Tibial nerve (tissue), 4 donors: ENCODE measurements at regions not wholly inside any gene's neighbourhood (a gene's known extent, or its start where the extent isn't known, plus 50 kb on each side); places are given as distances from the start of the nearest gene placed in this dataset.
"Not testable (repeated sequence)": the region's sequence is repeated elsewhere in the genome, so short reads cannot be mapped to it uniquely, and the experiment has no call there.

Source experiments
- DNase-seq, 2 donors: peaks; one replicate each; pipeline ENCODE4 v3.0.0-alpha.2; 2019; ENCODE audit warnings: low spot score in 2 of 2
- H3K27ac ChIP-seq, 4 donors: fragments of 200-600 bp; sonication (generic) in 3 of 4; one replicate each; pipeline ENCODE4 v1.5.1; 2017 to 2019; ENCODE audit warnings: mild to moderate bottlenecking in 1 of 4
- H3K27me3 ChIP-seq, 2 donors: fragments of 200-600 bp; sonication (generic) in 1 of 2; one replicate each; pipeline versions ENCODE4 v1.5.1 to v1.6.0; 2017 to 2019
- H3K36me3 ChIP-seq, 3 donors: fragments of 200-600 bp; sonication (generic); one replicate each; pipeline ENCODE4 v1.5.1; 2018 to 2019
- H3K4me1 ChIP-seq, 4 donors: fragments of 200-600 bp; sonication (generic) in 3 of 4; one replicate each; pipeline ENCODE4 v1.5.1; 2017 to 2019
- H3K4me3 ChIP-seq, 4 donors: fragments of 200-600 bp; sonication (generic) in 3 of 4; one replicate each; pipeline ENCODE4 v1.5.1; 2017 to 2019; ENCODE audit warnings: mild to moderate bottlenecking in 1 of 4, moderate library complexity in 1 of 4
- H3K9me3 ChIP-seq, 4 donors: fragments of 200-600 bp; sonication (generic) in 3 of 4; one replicate each; pipeline ENCODE4 v1.5.1; 2017 to 2019
- EP300 ChIP-seq, 2 donors: sonication (generic); formaldehyde crosslinking; IDR thresholded peaks; one replicate each; pipeline ENCODE4 v1.6.1; 2017; ENCODE audit warnings: antibody characterized with exemption in 2 of 2, mild to moderate bottlenecking in 1 of 2
- POLR2A ChIP-seq, 2 donors: fragments of 450-650 bp; IDR thresholded peaks; one replicate each; pipeline ENCODE4 v1.6.1; 2017; ENCODE audit warnings: antibody characterized with exemption in 2 of 2, mild to moderate bottlenecking in 2 of 2, moderate library complexity in 2 of 2
- WGBS, 2 donors: methylation state at CpG; one replicate each; pipeline ENCODE4 v1.1.5; 2018; 5-methylcytosine and 5-hydroxymethylcytosine counted together
- TF ChIP-seq, protein P1 (sequence below), 5 experiments: fragments of 200-600 bp in 3 of 5; fragments of 450-650 bp in 2 of 5; sonication (generic) in 3 of 5; IDR thresholded peaks; one replicate each; pipeline ENCODE4 v1.5.1; 2016 to 2019; ENCODE audit warnings: antibody characterized with exemption in 5 of 5, mild to moderate bottlenecking in 3 of 5, moderate library complexity in 2 of 5

DNA sequence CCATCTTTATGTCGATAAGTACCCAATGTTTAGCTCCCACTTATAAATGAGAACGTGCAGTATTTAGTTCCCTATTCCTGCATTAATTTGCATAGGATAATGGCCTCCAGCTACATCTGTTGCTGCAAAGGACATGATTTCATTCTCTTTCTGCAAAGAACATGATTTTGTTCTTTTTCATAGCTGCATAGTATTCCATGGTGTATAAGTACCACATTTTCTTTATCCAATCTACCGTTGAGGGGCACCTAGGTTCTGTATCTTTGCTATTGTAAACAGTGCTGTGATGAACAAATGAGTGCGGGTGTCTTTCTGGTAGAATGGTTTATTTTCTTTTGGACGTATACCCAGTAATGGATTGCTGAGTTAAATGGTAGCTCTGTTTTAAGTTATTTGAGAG lies 63.0 kb downstream of the HLX start:
- 93 to 96% methylated on average over 5 of the region's 5 CpGs for WGBS, 2 donors
- H3K36me3 ChIP-seq: no peaks in the 10 kb centered on the region
- H3K4me3 ChIP-seq: no peak overlapping the region
- no peak overlapping the region for H3K27ac ChIP-seq
- no peaks in the 10 kb centered on the region for H3K27me3 ChIP-seq
- H3K4me1 ChIP-seq: no peaks in the 10 kb centered on the region
- H3K9me3 ChIP-seq: no peaks in the 10 kb centered on the region
- no peak for TF ChIP-seq EP300 (IDR thresholded peaks at IDR 0.05)
- TF ChIP-seq POLR2A (IDR thresholded peaks at IDR 0.05): no peak
- TF ChIP-seq, protein P1, sequence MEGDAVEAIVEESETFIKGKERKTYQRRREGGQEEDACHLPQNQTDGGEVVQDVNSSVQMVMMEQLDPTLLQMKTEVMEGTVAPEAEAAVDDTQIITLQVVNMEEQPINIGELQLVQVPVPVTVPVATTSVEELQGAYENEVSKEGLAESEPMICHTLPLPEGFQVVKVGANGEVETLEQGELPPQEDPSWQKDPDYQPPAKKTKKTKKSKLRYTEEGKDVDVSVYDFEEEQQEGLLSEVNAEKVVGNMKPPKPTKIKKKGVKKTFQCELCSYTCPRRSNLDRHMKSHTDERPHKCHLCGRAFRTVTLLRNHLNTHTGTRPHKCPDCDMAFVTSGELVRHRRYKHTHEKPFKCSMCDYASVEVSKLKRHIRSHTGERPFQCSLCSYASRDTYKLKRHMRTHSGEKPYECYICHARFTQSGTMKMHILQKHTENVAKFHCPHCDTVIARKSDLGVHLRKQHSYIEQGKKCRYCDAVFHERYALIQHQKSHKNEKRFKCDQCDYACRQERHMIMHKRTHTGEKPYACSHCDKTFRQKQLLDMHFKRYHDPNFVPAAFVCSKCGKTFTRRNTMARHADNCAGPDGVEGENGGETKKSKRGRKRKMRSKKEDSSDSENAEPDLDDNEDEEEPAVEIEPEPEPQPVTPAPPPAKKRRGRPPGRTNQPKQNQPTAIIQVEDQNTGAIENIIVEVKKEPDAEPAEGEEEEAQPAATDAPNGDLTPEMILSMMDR (IDR thresholded peaks at IDR 0.05): no peak
- no peak for DNase-seq

DNA sequence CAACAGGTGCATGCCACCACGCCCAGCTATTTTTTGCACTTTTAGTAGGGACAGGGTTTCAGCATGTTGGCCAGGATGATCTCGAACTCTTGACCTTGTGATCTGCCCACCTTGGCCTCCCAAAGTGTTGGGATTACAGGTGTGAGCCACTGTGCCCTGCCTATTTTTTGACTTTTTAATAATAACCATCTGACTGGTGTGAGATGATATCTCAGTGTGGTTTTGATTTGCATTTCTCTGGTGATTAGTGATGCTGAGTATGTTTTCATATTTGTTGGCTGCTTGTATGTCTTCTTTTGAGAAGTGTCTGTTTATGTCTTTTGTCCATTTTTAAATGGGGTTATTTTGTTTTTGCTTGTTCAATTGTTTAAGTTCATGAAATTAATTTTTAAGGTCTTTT lies 63.7 kb downstream of the HLX start:
- not testable (repeated sequence) for H3K27me3 ChIP-seq, H3K4me1 ChIP-seq, H3K36me3 ChIP-seq, DNase-seq, H3K27ac ChIP-seq, H3K9me3 ChIP-seq, H3K4me3 ChIP-seq
- WGBS, 2 donors: 89% methylated on average over 2 of the region's 2 CpGs

DNA sequence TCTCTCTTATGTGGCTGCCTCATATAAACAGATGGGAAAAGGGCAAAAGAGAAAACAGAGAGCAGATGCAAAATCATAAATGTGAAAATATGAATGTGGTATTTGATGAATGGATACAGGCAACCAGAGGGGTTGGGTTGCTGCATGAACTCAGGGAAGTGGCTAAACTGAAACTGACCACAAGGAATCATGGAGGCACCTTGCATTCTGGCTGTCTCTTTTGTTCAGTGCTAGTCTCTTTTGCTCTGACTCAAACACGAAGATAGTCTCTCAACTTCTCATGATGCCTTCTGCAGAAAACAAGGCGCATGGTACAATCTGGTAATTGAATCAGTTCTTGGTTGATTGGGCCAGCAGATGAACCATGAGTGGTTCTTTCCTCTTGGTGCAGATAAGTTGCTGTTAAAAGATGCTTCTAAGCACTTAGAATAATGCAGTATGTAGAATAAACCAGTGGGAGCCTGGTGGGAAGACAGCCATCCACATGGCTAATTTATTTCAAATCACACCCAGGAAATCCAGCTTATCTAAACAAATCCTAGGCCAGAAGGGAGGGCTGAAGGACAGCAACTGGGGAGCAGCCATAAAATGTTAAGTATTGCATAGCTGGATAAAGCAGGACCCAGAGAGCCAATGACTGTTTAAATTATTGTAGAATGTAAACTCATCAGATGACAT lies 64.2 kb downstream of the HLX start:
- no peaks in the 10 kb centered on the region for H3K9me3 ChIP-seq
- H3K27ac ChIP-seq: no peak overlapping the region
- H3K4me1 ChIP-seq: no peaks in the 10 kb centered on the region
- WGBS, 2 donors: 35 to 54% methylated on average over 2 of the region's 2 CpGs
- TF ChIP-seq, protein P1 (IDR thresholded peaks at IDR 0.05): no peak
- TF ChIP-seq POLR2A (IDR thresholded peaks at IDR 0.05): no peak
- no peak for TF ChIP-seq EP300 (IDR thresholded peaks at IDR 0.05)
- no peak for DNase-seq
- no peak overlapping the region for H3K4me3 ChIP-seq
- H3K27me3 ChIP-seq: no peaks in the 10 kb centered on the region
- no peaks in the 10 kb centered on the region for H3K36me3 ChIP-seq

DNA sequence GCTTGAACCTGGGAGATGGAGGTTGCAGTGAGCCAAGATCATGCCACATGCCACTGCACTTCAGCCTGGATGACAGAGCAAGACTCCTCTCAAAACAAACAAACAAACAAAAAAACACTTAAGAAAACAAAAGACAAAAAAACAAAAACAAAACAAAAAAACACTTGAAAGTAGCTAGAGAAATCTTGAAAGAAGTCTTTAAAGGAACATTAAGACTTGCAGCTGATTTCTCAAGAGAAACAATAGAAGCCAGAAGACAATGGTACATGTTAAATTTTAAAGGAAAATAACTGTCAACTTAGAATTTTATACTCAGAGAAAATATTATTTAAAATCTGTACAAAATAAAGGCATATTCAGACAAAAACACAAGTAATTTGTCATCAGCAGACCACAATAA lies 71.3 kb downstream of the HLX start:
- TF ChIP-seq, protein P1 (IDR thresholded peaks at IDR 0.05): no peak
- TF ChIP-seq POLR2A (IDR thresholded peaks at IDR 0.05) (no peak), EP300 (IDR thresholded peaks at IDR 0.05) (no peak)
- Histone ChIP-seq H3K9me3 (peaks cover 0 to 18% (median 10%) of the 10 kb centered on the region in 4 donors), H3K27ac (no peak overlapping the region), H3K4me3 (no peak overlapping the region), H3K36me3 (no peaks in the 10 kb centered on the region), H3K4me1 (no peaks in the 10 kb centered on the region), H3K27me3 (no peaks in the 10 kb centered on the region)
- no peak for DNase-seq

DNA sequence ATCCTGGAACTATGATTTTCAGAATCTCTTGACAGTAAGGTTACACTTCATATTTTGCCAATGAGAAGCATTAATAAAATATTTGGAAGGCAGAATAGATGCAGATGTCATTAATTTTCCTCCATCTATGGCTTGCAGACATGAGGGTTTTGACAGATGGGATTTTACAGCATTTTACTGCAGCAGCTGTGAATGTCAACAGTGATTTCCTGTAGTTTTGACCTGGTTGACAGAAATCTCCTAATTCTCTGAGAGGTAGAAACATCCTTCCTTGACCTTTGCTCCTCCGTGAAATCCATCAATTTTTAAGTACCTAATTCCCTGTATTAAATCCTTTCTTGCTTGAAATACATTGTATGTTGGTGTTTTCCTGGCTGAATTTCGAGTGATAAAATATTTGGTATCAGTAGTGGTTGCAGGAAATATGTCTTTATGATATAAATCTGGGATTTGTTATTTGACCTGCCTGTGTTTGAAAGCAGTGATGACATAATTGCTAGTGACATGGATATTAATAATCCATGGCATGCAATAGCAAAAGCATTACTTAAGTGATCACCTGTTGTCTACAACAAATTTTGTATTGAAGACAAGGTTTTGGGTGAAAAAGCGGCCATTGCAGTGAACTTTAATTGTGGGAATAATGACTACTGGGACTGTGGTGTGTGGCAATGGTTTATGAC lies 73.9 kb downstream of the HLX start:
- no peaks in the 10 kb centered on the region for H3K4me1 ChIP-seq
- H3K9me3 ChIP-seq: peaks cover 0 to 18% (median 10%) of the 10 kb centered on the region in 4 donors
- no peak overlapping the region for H3K4me3 ChIP-seq
- DNase-seq: no peak
- no peaks in the 10 kb centered on the region for H3K36me3 ChIP-seq
- TF ChIP-seq POLR2A (IDR thresholded peaks at IDR 0.05) (no peak), EP300 (IDR thresholded peaks at IDR 0.05) (no peak)
- TF ChIP-seq, protein P1 (IDR thresholded peaks at IDR 0.05): no peak
- WGBS, 2 donors: 22 to 39% methylated on average over 3 of the region's 3 CpGs
- H3K27me3 ChIP-seq: no peaks in the 10 kb centered on the region
- H3K27ac ChIP-seq: no peak overlapping the region
